HepG2 (cell line): ENCODE measurements at regions not wholly inside any gene's neighbourhood (a gene's known extent, or its start where the extent isn't known, plus 50 kb on each side); places are given as distances from the start of the nearest gene placed in this dataset.

Experiments used
- TF ChIP-seq, protein P1 (sequence below), 2 experiments: fragments of 450-650 bp in 1 of 2; sonication (generic) in 1 of 2; formaldehyde crosslinking in 1 of 2; IDR thresholded peaks; 2 replicates each; pipeline versions ENCODE4 v1.6.1 to v1.8.0; 2016 to 2022; ENCODE audit warnings: antibody characterized with exemption in 1 of 2, mild to moderate bottlenecking in 1 of 2, missing genetic modification reagents in 1 of 2

DNA sequence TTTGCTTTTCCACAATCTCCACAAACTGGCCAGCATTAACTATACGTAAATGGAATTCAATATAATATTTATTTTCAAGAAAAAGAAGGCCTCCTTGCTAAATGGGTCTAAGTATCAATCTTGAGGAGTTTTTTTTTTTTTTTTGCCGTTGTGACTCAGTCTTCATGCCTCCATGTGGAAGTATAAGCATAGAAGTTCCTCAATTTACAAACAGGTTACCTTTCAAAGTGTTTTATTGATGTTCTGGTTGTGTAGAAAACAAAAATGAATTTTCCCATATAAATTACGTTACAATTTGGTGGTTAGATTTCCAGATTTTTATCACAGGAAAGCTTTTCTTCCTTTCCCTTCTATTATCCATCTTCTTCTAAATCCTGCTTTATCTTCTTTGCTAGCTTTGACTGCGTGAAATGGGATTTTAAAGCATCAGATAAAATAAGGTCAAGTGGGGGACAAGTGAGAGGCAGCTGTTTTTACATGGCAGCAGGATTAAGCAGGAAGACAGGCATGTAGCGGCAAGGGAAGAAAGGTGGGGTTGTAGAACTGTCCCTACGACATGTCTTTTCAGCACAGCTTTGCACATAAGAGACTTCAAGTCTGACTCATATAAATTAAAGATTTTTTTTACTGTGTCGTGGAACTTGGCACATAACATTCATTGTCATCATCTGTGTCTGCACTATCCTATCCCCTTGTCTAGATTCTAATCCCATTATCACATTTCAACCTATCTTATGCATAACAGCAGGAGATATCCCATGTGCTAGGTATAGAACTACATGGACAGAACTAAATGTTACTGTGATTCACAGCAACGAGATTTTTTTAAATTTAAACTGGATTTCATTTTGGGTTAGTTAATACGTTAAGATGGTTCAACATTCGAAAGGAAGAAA, 135.3 kb upstream of the FAM3C start (continued):
- TF ChIP-seq, protein P1, sequence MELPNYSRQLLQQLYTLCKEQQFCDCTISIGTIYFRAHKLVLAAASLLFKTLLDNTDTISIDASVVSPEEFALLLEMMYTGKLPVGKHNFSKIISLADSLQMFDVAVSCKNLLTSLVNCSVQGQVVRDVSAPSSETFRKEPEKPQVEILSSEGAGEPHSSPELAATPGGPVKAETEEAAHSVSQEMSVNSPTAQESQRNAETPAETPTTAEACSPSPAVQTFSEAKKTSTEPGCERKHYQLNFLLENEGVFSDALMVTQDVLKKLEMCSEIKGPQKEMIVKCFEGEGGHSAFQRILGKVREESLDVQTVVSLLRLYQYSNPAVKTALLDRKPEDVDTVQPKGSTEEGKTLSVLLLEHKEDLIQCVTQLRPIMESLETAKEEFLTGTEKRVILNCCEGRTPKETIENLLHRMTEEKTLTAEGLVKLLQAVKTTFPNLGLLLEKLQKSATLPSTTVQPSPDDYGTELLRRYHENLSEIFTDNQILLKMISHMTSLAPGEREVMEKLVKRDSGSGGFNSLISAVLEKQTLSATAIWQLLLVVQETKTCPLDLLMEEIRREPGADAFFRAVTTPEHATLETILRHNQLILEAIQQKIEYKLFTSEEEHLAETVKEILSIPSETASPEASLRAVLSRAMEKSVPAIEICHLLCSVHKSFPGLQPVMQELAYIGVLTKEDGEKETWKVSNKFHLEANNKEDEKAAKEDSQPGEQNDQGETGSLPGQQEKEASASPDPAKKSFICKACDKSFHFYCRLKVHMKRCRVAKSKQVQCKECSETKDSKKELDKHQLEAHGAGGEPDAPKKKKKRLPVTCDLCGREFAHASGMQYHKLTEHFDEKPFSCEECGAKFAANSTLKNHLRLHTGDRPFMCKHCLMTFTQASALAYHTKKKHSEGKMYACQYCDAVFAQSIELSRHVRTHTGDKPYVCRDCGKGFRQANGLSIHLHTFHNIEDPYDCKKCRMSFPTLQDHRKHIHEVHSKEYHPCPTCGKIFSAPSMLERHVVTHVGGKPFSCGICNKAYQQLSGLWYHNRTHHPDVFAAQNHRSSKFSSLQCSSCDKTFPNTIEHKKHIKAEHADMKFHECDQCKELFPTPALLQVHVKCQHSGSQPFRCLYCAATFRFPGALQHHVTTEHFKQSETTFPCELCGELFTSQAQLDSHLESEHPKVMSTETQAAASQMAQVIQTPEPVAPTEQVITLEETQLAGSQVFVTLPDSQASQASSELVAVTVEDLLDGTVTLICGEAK (IDR thresholded peaks at IDR 0.05): no peak
- TF ChIP-seq, protein P1 (CRISPR knock-in tag; IDR thresholded peaks at IDR 0.05): no peak
